ENCODE measurements at regions not wholly inside any gene's neighbourhood (a gene's known extent, or its start where the extent isn't known, plus 50 kb on each side); places are given as distances from the start of the nearest gene placed in this dataset.
"Not testable (repeated sequence)": the region's sequence is repeated elsewhere in the genome, so short reads cannot be mapped to it uniquely, and the experiment has no call there.

DNA sequence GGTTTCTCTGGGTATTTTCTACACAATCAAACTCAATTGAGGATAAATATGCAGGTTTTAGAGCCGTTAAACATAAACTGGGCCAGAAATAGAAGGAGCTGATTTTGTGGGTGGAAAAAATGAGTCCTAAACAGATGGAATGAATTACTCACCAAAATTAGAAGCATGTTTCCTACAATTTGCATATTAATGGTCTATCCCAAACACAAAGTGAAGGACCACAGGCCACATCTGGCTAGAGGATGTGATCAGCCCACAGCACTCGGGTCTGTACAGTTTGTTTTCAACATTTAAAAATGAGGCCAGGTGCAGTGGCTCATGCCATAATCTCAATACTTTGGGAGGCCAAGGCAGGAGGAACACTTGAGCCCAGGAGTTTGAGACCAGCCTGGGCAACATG, 296.3 kb downstream of the PREX1 start:
- ATAC-seq: no peak
- DNase-seq (ENCODE audit: low spot score): no peak

- DNase-seq (ENCODE audit: low spot score) (no peak), ATAC-seq (no peak)
Observed at GRCh38 chr20:48530957-48531356, 296.8 kb downstream of the PREX1 start.

GRCh38 chr20:48528346-48528745, 299.5 kb downstream of the PREX1 start:
- DNase-seq (ENCODE audit: low spot score) (no peak), ATAC-seq (no peak)

DNA sequence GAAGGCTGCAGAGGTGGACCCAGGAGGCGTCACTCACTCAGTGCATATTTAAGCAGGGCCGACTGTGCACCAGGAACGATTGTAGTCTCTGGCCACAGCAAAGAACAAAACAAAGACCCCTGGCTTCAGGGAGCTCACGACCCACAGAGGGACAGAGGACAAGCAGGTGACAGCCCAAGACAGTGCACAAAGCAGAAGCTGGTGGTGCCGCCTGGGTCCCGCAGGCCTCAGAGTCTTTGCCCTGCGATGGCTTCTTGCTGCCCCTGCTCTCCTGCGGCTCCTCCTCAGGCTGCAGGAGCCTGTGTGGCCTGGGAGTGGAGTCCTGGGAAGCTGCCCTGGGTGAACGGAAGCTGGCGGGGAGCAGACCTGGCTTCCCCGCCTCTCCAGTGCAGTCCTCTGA, 300.0 kb downstream of the PREX1 start:
- DNase-seq (ENCODE audit: low spot score): no peak
- ATAC-seq: no peak

DNA sequence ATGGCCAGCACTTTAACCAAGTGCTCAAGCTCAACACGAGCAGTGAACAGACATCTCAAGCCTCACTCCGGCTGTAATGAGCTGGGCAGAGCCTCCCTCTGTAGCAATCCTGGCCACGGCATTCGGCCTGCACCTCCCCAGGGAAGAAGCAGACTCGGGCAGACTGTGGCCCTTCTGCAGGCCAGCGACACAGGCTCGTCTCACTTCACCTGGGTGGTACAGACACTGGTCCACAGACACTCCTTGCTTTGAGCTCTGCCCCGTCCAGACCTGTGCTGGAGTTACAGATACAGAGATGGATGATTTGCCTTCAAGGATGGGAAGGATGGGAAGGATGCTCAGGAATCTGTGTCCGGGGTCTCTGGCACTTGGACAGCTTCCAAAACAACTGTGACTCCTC, 300.9 kb downstream of the PREX1 start:
- no peak for ATAC-seq
- no peak for DNase-seq (ENCODE audit: low spot score)

DNA sequence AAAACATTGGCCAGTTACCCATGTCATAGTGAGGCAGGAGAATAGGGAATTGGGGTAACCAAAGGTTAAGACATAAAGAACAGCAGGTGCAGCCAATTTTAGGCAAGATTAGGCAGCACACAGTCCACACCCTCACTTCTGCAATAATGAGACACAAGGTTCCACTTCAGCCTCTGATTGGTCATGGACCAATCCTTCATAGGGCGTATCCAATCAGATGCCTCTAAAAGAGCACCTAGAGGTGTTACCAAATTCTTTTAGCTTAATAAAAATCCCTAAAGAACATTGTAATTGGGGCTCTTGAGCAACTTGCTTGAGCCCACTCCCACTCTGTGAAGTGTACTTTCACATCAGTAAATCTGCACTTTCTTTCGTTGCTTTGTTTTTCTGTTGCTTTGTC, 302.4 kb downstream of the PREX1 start:
- DNase-seq (ENCODE audit: low spot score) (no peak), ATAC-seq (no peak)

GRCh38 chr20:48524582-48524981, 303.2 kb downstream of the PREX1 start:
- ATAC-seq (no peak), DNase-seq (ENCODE audit: low spot score) (no peak)

- ATAC-seq: peak; percentile 90
Observed at GRCh38 chr20:48523191-48523995, 304.4 kb downstream of the PREX1 start.

GRCh38 chr20:48521121-48521520, 306.7 kb downstream of the PREX1 start:
- DNase-seq (ENCODE audit: low spot score) (no peak), ATAC-seq (no peak)

More at GRCh38 chr20:48523191-48523995, 304.4 kb downstream of the PREX1 start:
- DNase-seq (ENCODE audit: low spot score): no peak

GRCh38 chr20:48516196-48516595, 311.6 kb downstream of the PREX1 start:
- ATAC-seq; DNase-seq (ENCODE audit: low spot score): not testable (repeated sequence)

- DNase-seq (ENCODE audit: low spot score); ATAC-seq: not testable (repeated sequence)
Observed at GRCh38 chr20:48514577-48514976, 313.2 kb downstream of the PREX1 start.

DNA sequence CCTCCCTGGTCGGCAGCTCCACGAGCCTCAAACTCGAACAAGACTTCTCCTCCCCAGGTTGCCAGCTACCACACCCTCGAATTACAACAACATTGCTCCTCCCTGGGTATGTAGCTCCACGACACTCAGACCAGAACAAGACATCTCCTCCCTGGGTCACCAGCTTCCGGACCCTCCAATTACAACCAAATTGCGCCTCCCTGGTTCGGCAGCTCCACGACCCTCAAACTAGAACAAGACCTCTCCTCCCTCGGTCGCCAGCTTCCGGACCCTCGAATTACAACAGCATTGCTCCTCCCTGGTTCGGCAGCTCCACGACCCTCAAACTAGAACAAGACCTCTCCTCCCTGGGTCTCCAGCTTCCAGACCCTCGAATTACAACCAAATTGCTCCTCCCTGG, 315.3 kb downstream of the PREX1 start:
- DNase-seq (ENCODE audit: low spot score); ATAC-seq: not testable (repeated sequence)

GRCh38 chr20:48505066-48505465, 322.7 kb downstream of the PREX1 start:
- not testable (repeated sequence) for ATAC-seq; DNase-seq (ENCODE audit: low spot score)

- no peak for DNase-seq (ENCODE audit: low spot score)
- ATAC-seq: no peak
Observed at GRCh38 chr20:48503166-48503815, 324.5 kb downstream of the PREX1 start.

GRCh38 chr20:48502758-48503157, 325.0 kb downstream of the PREX1 start:
- ATAC-seq: no peak

GRCh38 chr20:48502016-48502415, 325.8 kb downstream of the PREX1 start:
- ATAC-seq: no peak
- no peak for DNase-seq (ENCODE audit: low spot score)

More at GRCh38 chr20:48502758-48503157, 325.0 kb downstream of the PREX1 start:
- DNase-seq (ENCODE audit: low spot score): no peak

- not testable (repeated sequence) for ATAC-seq
Observed at GRCh38 chr20:48500900-48501299, 326.9 kb downstream of the PREX1 start.

DNA sequence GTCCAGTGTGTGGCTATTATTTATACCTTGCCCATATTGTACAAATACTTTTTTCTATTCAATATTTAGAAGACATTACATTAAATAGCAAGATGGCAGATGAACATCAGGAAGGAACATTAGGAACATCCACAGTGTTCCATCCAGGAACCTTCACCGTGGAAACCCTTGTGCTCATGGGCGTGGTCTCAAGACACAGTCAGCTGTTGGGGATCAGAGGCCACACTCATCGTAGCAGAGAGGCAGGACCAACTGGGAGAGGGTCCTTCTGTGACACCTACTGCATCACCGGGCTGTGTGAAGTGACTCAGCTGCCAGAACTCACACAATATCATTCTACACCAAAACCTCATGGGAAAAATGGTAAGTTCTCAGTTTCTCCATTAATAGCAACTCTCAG, 328.9 kb downstream of the PREX1 start:
- DNase-seq (ENCODE audit: low spot score); ATAC-seq: not testable (repeated sequence)

More at GRCh38 chr20:48500900-48501299, 326.9 kb downstream of the PREX1 start:
- DNase-seq (ENCODE audit: low spot score): not testable (repeated sequence)

DNA sequence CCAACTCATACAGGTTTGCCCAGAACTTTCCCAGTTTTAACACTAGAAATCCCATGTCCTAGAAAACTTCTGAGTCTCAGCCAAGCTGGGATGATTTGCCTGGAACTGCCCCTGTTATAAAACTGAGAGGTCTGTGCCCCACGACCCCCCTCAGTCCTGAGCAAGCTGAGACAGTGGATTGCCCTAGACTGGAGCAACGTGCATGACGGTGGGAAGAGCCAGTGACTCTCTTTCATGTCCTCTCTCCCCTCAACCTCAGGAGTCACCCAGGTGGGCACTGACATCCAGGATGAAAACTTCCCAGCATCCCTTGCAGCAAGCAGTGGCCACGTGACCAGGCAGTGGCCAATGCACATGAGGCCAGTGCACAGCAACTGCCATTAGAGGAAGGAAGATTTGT, 329.7 kb downstream of the PREX1 start:
- DNase-seq (ENCODE audit: low spot score); ATAC-seq: not testable (repeated sequence)

DNA sequence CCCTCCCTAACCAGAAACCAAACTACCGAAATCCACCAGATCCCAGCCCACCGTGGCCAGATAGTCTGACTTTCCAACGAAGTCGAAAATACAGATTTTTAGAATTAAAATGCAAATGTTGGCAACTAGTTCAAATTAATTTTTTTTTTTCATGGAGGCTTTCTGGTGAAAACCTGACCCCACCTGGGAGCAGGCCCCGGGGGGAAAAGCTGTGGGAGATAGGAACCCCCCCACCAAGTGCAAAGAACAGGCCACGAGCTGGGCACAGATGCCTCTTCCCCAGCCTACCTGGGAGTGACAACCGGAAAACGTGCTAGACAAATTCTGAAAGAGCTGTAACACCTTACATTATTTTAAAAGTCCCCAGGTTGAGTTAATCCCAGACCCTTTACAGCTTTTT, 333.8 kb downstream of the PREX1 start:
- ATAC-seq (no peak), DNase-seq (ENCODE audit: low spot score) (no peak)

- DNase-seq (ENCODE audit: low spot score); ATAC-seq: not testable (repeated sequence)
Observed at GRCh38 chr20:48493331-48493730, 334.5 kb downstream of the PREX1 start.

- no peak for ATAC-seq
- DNase-seq (ENCODE audit: low spot score): no peak
Observed at GRCh38 chr20:48492715-48493070, 335.1 kb downstream of the PREX1 start.

Data from left lobe of liver (tissue), 2 donors.